ENCODE measurements at regions not wholly inside any gene's neighbourhood (a gene's known extent, or its start where the extent isn't known, plus 50 kb on each side); places are given as distances from the start of the nearest gene placed in this dataset.
"Not testable (repeated sequence)": the region's sequence is repeated elsewhere in the genome, so short reads cannot be mapped to it uniquely, and the experiment has no call there.

- no peak for DNase-seq (ENCODE audit: low read depth, low spot score)
These were observed 408.9 kb downstream of the PYDC2 start for GRCh38 chr3:191869738-191870415.

GRCh38 chr3:191873736-191874135, 412.8 kb downstream of the PYDC2 start:
- DNase-seq (ENCODE audit: low read depth, low spot score): no peak

- DNase-seq (ENCODE audit: low read depth, low spot score): peak; percentile 40
These were observed 421.3 kb downstream of the PYDC2 start for GRCh38 chr3:191882289-191882688.

- DNase-seq (ENCODE audit: low read depth, low spot score): no peak
These were observed 423.2 kb downstream of the PYDC2 start for GRCh38 chr3:191884132-191884531.

- no peak for DNase-seq (ENCODE audit: low read depth, low spot score)
These were observed 428.1 kb downstream of the PYDC2 start for GRCh38 chr3:191889106-191889505.

GRCh38 chr3:191889756-191890155, 428.8 kb downstream of the PYDC2 start:
- no peak for DNase-seq (ENCODE audit: low read depth, low spot score)

GRCh38 chr3:191894406-191894805, 433.4 kb downstream of the PYDC2 start:
- no peak for DNase-seq (ENCODE audit: low read depth, low spot score)

GRCh38 chr3:191901741-191902140, 440.8 kb downstream of the PYDC2 start:
- no peak for DNase-seq (ENCODE audit: low read depth, low spot score)

- no peak for DNase-seq (ENCODE audit: low read depth, low spot score)
These were observed 451.7 kb downstream of the PYDC2 start for GRCh38 chr3:191912616-191913204.

GRCh38 chr3:191915712-191916111, 454.7 kb downstream of the PYDC2 start:
- no peak for DNase-seq (ENCODE audit: low read depth, low spot score)

GRCh38 chr3:191919491-191920026, 458.6 kb downstream of the PYDC2 start:
- DNase-seq (ENCODE audit: low read depth, low spot score): no peak

GRCh38 chr3:191922570-191922969, 461.6 kb downstream of the PYDC2 start:
- DNase-seq (ENCODE audit: low read depth, low spot score): no peak

- not testable (repeated sequence) for DNase-seq (ENCODE audit: low read depth, low spot score)
These were observed 466.3 kb downstream of the PYDC2 start for GRCh38 chr3:191927183-191927817.

- peak; percentile 65 for DNase-seq (ENCODE audit: low read depth, low spot score)
These were observed 467.0 kb downstream of the PYDC2 start for GRCh38 chr3:191927998-191928397.

- DNase-seq (ENCODE audit: low read depth, low spot score): no peak
These were observed 483.9 kb downstream of the PYDC2 start for GRCh38 chr3:191944835-191945234.

GRCh38 chr3:191952186-191952585, 491.2 kb downstream of the PYDC2 start:
- DNase-seq (ENCODE audit: low read depth, low spot score): no peak

- no peak for DNase-seq (ENCODE audit: low read depth, low spot score)
These were observed 491.6 kb downstream of the PYDC2 start for GRCh38 chr3:191952609-191953008.

GRCh38 chr3:191958980-191959671, 498.2 kb downstream of the PYDC2 start:
- DNase-seq (ENCODE audit: low read depth, low spot score): no peak

GRCh38 chr3:191959876-191960413, 499.0 kb downstream of the PYDC2 start:
- DNase-seq (ENCODE audit: low read depth, low spot score): no peak

GRCh38 chr3:191961022-191961421, 500.1 kb downstream of the PYDC2 start:
- DNase-seq (ENCODE audit: low read depth, low spot score): no peak

GRCh38 chr3:191961529-191961928, 500.6 kb downstream of the PYDC2 start:
- no peak for DNase-seq (ENCODE audit: low read depth, low spot score)

GRCh38 chr3:191962324-191962723, 501.4 kb downstream of the PYDC2 start:
- DNase-seq (ENCODE audit: low read depth, low spot score): no peak
